CD14-positive monocyte (primary cell): ENCODE measurements at regions not wholly inside any gene's neighbourhood (a gene's known extent, or its start where the extent isn't known, plus 50 kb on each side); places are given as distances from the start of the nearest gene placed in this dataset. TPM values are rescaled to one million over a fixed set of nuclear protein-coding genes. Genes with fewer than 3 reads are reported as not detected.

Source experiments
- DNase-seq, 3 donors: peaks; one replicate each; pipeline ENCODE4 v3.0.0-alpha.2; 2011 to 2022
- H2AFZ ChIP-seq: 2 replicates; pipeline ENCODE4 v1.6.0; 2012; ENCODE audit warnings: mild to moderate bottlenecking, low read depth, low read length, inconsistent platforms; ENCODE audit not compliant: insufficient read depth, poor library complexity, severe bottlenecking
- H3K27ac ChIP-seq, 2 donors: 1 replicate in 1 of 2; 2 replicates in 1 of 2; pipeline ENCODE4 v1.5.1; 2012 to 2013; ENCODE audit warnings: low read length in 2 of 2, control low read depth in 1 of 2, inconsistent platforms in 1 of 2, low read depth in 1 of 2, mild to moderate bottlenecking in 1 of 2
- H3K27me3 ChIP-seq, 2 donors: one replicate each; pipeline versions ENCODE4 v1.6.0 to v1.6.1; 2011 to 2013; ENCODE audit warnings: low read length in 2 of 2; ENCODE audit not compliant: control insufficient read depth in 2 of 2, insufficient read depth in 2 of 2
- H3K36me3 ChIP-seq, 2 donors: replicated peaks in 1 of 2; 1 replicate in 1 of 2; 2 replicates in 1 of 2; pipeline versions ENCODE4 v1.5.1 to v1.6.1; 2012 to 2013; ENCODE audit warnings: low read length in 2 of 2, control low read depth in 1 of 2, inconsistent platforms in 1 of 2, mild to moderate bottlenecking in 1 of 2; ENCODE audit not compliant: insufficient read depth in 2 of 2, control insufficient read depth in 1 of 2
- H3K4me1 ChIP-seq, 2 donors: 1 replicate in 1 of 2; 2 replicates in 1 of 2; pipeline versions ENCODE4 v1.5.1 to v1.6.1; 2012 to 2013; ENCODE audit warnings: low read length in 2 of 2, control low read depth in 1 of 2, inconsistent platforms in 1 of 2, mild to moderate bottlenecking in 1 of 2, moderate library complexity in 1 of 2; ENCODE audit not compliant: insufficient read depth in 2 of 2, control insufficient read depth in 1 of 2
- H3K4me2 ChIP-seq: replicated peaks from 2 replicates; pipeline ENCODE3; 2012; ENCODE audit warnings: low read length, moderate library complexity, mild to moderate bottlenecking; ENCODE audit not compliant: poor library complexity, severe bottlenecking; ENCODE audit errors: extremely low read depth
- H3K4me3 ChIP-seq, 3 experiments: fragments of 200-600 bp in 1 of 3; sonication (generic) in 1 of 3; replicated peaks in 1 of 3; 1 replicate in 2 of 3; 2 replicates in 1 of 3; pipeline ENCODE4 v1.5.1; 2011 to 2013; ENCODE audit warnings: low read length in 3 of 3, mild to moderate bottlenecking in 3 of 3, control low read depth in 2 of 3, low read depth in 2 of 3, inconsistent platforms in 1 of 3, moderate library complexity in 1 of 3
- H3K79me2 ChIP-seq: 2 replicates; pipeline ENCODE4 v1.6.0; 2012; ENCODE audit warnings: mild to moderate bottlenecking, control low read depth, inconsistent platforms, low read length, moderate library complexity; ENCODE audit not compliant: insufficient read depth
- H3K9ac ChIP-seq: 2 replicates; pipeline ENCODE4 v1.6.0; 2017; ENCODE audit warnings: low read length, mild to moderate bottlenecking; ENCODE audit not compliant: insufficient read depth, poor library complexity, severe bottlenecking
- H3K9me3 ChIP-seq, 2 donors: replicated peaks in 1 of 2; 1 replicate in 1 of 2; 2 replicates in 1 of 2; pipeline versions ENCODE4 v1.5.1 to v1.6.1; 2012 to 2013; ENCODE audit warnings: low read length in 2 of 2, control low read depth in 1 of 2; ENCODE audit not compliant: control insufficient read depth in 1 of 2, insufficient read depth in 1 of 2
- H4K20me1 ChIP-seq: 2 replicates; pipeline ENCODE4 v1.6.0; 2012; ENCODE audit warnings: mild to moderate bottlenecking, low read length, control low read depth, moderate library complexity; ENCODE audit not compliant: insufficient read depth
- H3K27ac Mint-ChIP-seq, 7 donors: one replicate each; pipeline ENCODE4 v1.8.0; 2020; ENCODE audit warnings: mild to moderate bottlenecking in 7 of 7, mixed read lengths in 7 of 7, moderate library complexity in 6 of 7, inconsistent platforms in 2 of 7
- H3K27me3 Mint-ChIP-seq, 3 donors: one replicate each; pipeline ENCODE4 v1.8.0; 2021 to 2022; ENCODE audit warnings: low read depth in 3 of 3, mild to moderate bottlenecking in 3 of 3, mixed read lengths in 3 of 3, moderate library complexity in 3 of 3, inconsistent platforms in 1 of 3
- H3K36me3 Mint-ChIP-seq, 2 donors: one replicate each; pipeline ENCODE4 v1.8.0; 2020; ENCODE audit warnings: mixed read lengths in 2 of 2, inconsistent platforms in 1 of 2, mild to moderate bottlenecking in 1 of 2
- H3K4me1 Mint-ChIP-seq: one replicate; pipeline ENCODE4 v1.8.0; 2020; ENCODE audit warnings: mild to moderate bottlenecking, mixed read lengths
- H3K4me3 Mint-ChIP-seq, 2 donors: one replicate each; pipeline ENCODE4 v1.8.0; 2020; ENCODE audit warnings: mild to moderate bottlenecking in 2 of 2, mixed read lengths in 2 of 2, moderate library complexity in 1 of 2
- H3K9me3 Mint-ChIP-seq, 7 donors: one replicate each; pipeline ENCODE4 v1.8.0; 2020 to 2022; ENCODE audit warnings: mixed read lengths in 7 of 7, mild to moderate bottlenecking in 6 of 7, moderate library complexity in 6 of 7, inconsistent platforms in 2 of 7
- CTCF ChIP-seq: fragments of 200-600 bp; IDR thresholded peaks from one replicate; pipeline ENCODE4 v1.8.0; 2022; ENCODE audit warnings: antibody characterized with exemption, mild to moderate bottlenecking
- WGBS: methylation state at CpG from one replicate; pipeline ENCODE4 v1.1.5; 2013; ENCODE audit warnings: missing lambda C conversion rate; ENCODE audit not compliant: insufficient coverage; 5-methylcytosine and 5-hydroxymethylcytosine counted together
- intact Hi-C, 2 donors: fragments of 100-400 bp; cut with micrococcal nuclease; formaldehyde crosslinking; loops; one replicate each; pipeline versions ENCODE4 v1.15.0 to v1.15.1; 2023
- small RNA-seq: library from RNA; depleted of rRNA; stranded (forward); fragments of <200 nt; gene quantifications from one replicate; pipeline ENCODE3, GENCODE V24; 2012; ENCODE audit warnings: low read depth; ENCODE audit not compliant: insufficient read length

GRCh38 chr1:184330875-184331274, 56.0 kb upstream of the C1orf21 start:
- H3K36me3 ChIP-seq = no peaks in the 10 kb centered on the region
- Mint-ChIP-seq H3K4me3 (no peak overlapping the region), H3K36me3 (no peaks in the 10 kb centered on the region), H3K9me3 (peaks cover 0 to 2% (median 0%) of the 10 kb centered on the region in 7 donors), H3K4me1 (no peaks in the 10 kb centered on the region), H3K27ac (no peak overlapping the region), H3K27me3 (peaks cover 0 to 3% (median 2%) of the 10 kb centered on the region in 3 donors)
- no peaks in the 10 kb centered on the region for H3K27me3 ChIP-seq
- DNase-seq = no peak
- no peaks in the 10 kb centered on the region for H3K79me2 ChIP-seq
- no CpG with 5 or more reads among the region's 4 CpGs for WGBS
- H2AFZ ChIP-seq = no peak overlapping the region
- no peaks in the 10 kb centered on the region for H3K9me3 ChIP-seq
- no peak for TF ChIP-seq CTCF
- no peak overlapping the region for H3K4me3 ChIP-seq
- H3K27ac ChIP-seq = no peak overlapping the region
- intact Hi-C loops = no loop called here
- no peaks in the 10 kb centered on the region for H3K4me1 ChIP-seq
- no peak overlapping the region for H3K9ac ChIP-seq
- H4K20me1 ChIP-seq = no peaks in the 10 kb centered on the region
- H3K4me2 ChIP-seq = no peak overlapping the region

Small RNA genes lying in the stretch of these regions (small RNA-seq; reads per million reads assigned to genes)
- not detected for gene RF00019
